GM12878 (cell line): ENCODE measurements at regions not wholly inside any gene's neighbourhood (a gene's known extent, or its start where the extent isn't known, plus 50 kb on each side); places are given as distances from the start of the nearest gene placed in this dataset.

ENCODE experiments used
- ATAC-seq: fragments of 200-7000 bp; cut with Tn5 transposase; 3 replicates; pipeline ENCODE4 v1.9.1; 2020; ENCODE audit warnings: mild to moderate bottlenecking, moderate library complexity
- BruUV-seq: library from RNA; stranded (reverse); fragments of 400-500 nt; replicated peaks from 2 replicates; lab custom pipeline; 2021; lab: Mats Ljungman, UMichigan
- CTCF ChIA-PET: fragments of 300-600 bp; sonication (Branson Sonifier 250); formaldehyde crosslinking; extraction: SDS; loops from one replicate; lab custom pipeline; 2021; ENCODE audit warnings: inconsistent platforms; lab: Yijun Ruan, JAX
- POLR2A ChIA-PET: fragments of 350-600 bp; formaldehyde crosslinking; extraction: SDS; loops from one replicate; lab custom pipeline; 2021; ENCODE audit warnings: inconsistent platforms; lab: Charles Lee
- RAD21 ChIA-PET: fragments of 300-600 bp; sonication (Branson Sonifier 250); formaldehyde crosslinking; loops from one replicate; lab custom pipeline; 2023; ENCODE audit warnings: antibody characterized with exemption; ENCODE audit not compliant: unreplicated experiment; lab: Charles Lee
- SMC1A ChIA-PET: fragments of 300-600 bp; sonication (Branson Sonifier 250); formaldehyde crosslinking; loops from one replicate; lab custom pipeline; 2023; ENCODE audit not compliant: unreplicated experiment, uncharacterized antibody; lab: Charles Lee
- DNase-seq: peaks from one replicate; pipeline ENCODE4 v3.0.0-alpha.2; 2011; ENCODE audit warnings: low read depth, low spot score
- FAIRE-seq: peaks from 3 replicates; lab custom pipeline; 2011; peaks lifted over from hg19 to GRCh38; lab: Jason Lieb, UNC
- H2AFZ ChIP-seq: 2 replicates; pipeline ENCODE4 v1.6.0; 2011; ENCODE audit warnings: low read depth, low read length, control low read depth; ENCODE audit not compliant: control insufficient read depth
- H3K27ac ChIP-seq: 2 replicates; pipeline ENCODE4 v1.5.1; 2011; ENCODE audit warnings: control low read depth; ENCODE audit not compliant: control insufficient read depth, insufficient read depth
- H3K27me3 ChIP-seq, 2 experiments: replicated peaks in 1 of 2; 2 replicates each; pipeline versions ENCODE4 v1.6.0 to v1.6.1; 2011; ENCODE audit warnings: low read length in 1 of 2; ENCODE audit not compliant: control insufficient read depth in 2 of 2, insufficient read depth in 2 of 2
- H3K36me3 ChIP-seq, 2 experiments: 2 replicates each; pipeline ENCODE4 v1.5.1; 2011; ENCODE audit warnings: low read length in 1 of 2; ENCODE audit not compliant: control insufficient read depth in 2 of 2, insufficient read depth in 2 of 2
- H3K4me1 ChIP-seq: 2 replicates; pipeline ENCODE4 v1.6.1; 2011; ENCODE audit warnings: mild to moderate bottlenecking, low read length, moderate library complexity, mixed read lengths; ENCODE audit not compliant: control insufficient read depth, insufficient read depth
- H3K4me2 ChIP-seq: 2 replicates; pipeline ENCODE4 v1.6.0; 2011; ENCODE audit warnings: control low read depth; ENCODE audit not compliant: control insufficient read depth, insufficient read depth
- H3K4me3 ChIP-seq: fragments of 200-600 bp; sonication (generic); 2 replicates; pipeline ENCODE4 v1.5.1; 2016
- H3K79me2 ChIP-seq: 2 replicates; pipeline ENCODE4 v1.6.0; 2011; ENCODE audit warnings: low read length; ENCODE audit not compliant: control insufficient read depth, insufficient read depth
- H3K9ac ChIP-seq: 2 replicates; pipeline ENCODE4 v1.8.0; 2011; ENCODE audit warnings: low read length, control low read depth, mixed read lengths; ENCODE audit not compliant: control insufficient read depth, insufficient read depth
- H3K9me3 ChIP-seq: replicated peaks from 3 replicates; pipeline ENCODE4 v1.5.1; 2011; ENCODE audit warnings: mild to moderate bottlenecking, low read length; ENCODE audit not compliant: control insufficient read depth, insufficient read depth
- H4K20me1 ChIP-seq: 2 replicates; pipeline ENCODE4 v1.6.0; 2011; ENCODE audit not compliant: control insufficient read depth, insufficient read depth
- IKZF2 ChIP-seq, 2 experiments: fragments of 450-650 bp; IDR thresholded peaks; 2 replicates each; pipeline ENCODE4 v1.6.1; 2017; ENCODE audit warnings: mild to moderate bottlenecking in 2 of 2, moderate library complexity in 2 of 2
- NRF1 ChIP-seq: conservative IDR thresholded peaks from 2 replicates; pipeline ENCODE4 v1.6.1; 2011; ENCODE audit warnings: mild to moderate bottlenecking, low read depth, low read length, improper control_type of control experiment
- PML ChIP-seq: IDR thresholded peaks from 2 replicates; pipeline ENCODE4 v1.6.1; 2012; ENCODE audit warnings: low read length, inconsistent platforms
- SUZ12 ChIP-seq: fragments of 200-600 bp; sonication (generic); IDR thresholded peaks from one replicate; pipeline ENCODE4 v1.6.1; 2018; ENCODE audit warnings: antibody characterized with exemption, mild to moderate bottlenecking; ENCODE audit not compliant: unreplicated experiment
- WGBS: methylation state at CpG from one replicate; pipeline ENCODE4 v1.1.6; 2016; ENCODE audit warnings: low lambda C conversion rate; ENCODE audit not compliant: insufficient replicate concordance, insufficient coverage; ENCODE audit errors: missing lambda C conversion rate; 5-methylcytosine and 5-hydroxymethylcytosine counted together
- in situ Hi-C: fragments of 300-500 bp; cut with MboI; formaldehyde crosslinking; loops from 9 replicates; pipeline ENCODE4 v1.14.3; 2018; ENCODE audit warnings: mixed read lengths
- intact Hi-C: fragments of 100-400 bp; cut with micrococcal nuclease; formaldehyde crosslinking; loops from one replicate; pipeline ENCODE4 v1.14.2; 2022; ENCODE audit not compliant: unreplicated experiment
- TF ChIP-seq, protein P1 (sequence below): fragments of 450-650 bp; formaldehyde crosslinking; IDR thresholded peaks from 2 replicates; pipeline ENCODE4 v1.4.0; 2020; ENCODE audit warnings: mild to moderate bottlenecking, moderate library complexity
- TF ChIP-seq, protein P2 (sequence below): IDR thresholded peaks from 2 replicates; pipeline ENCODE4 v1.6.1; 2012; ENCODE audit warnings: mild to moderate bottlenecking, low read depth, low read length

DNA sequence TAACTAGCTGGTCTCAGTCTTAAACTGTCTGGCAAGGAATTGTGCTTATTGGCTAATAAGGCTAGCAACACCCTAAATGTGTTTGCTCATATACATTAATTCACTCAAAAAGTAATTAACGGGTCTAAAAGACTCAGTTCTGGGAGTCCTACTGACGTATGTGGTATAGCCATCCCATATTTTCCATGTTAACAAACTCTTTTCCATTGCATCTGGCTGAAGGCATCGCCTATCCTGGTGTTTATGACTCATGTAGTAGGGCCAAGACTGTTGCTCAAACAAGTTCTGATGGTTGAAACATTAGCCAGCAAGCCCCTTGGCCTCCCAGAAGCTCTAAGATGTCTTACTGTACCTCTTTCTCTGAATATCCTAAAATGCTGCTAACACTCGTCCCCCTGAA lies 98.5 kb downstream of the PHLDA1 start:
- no TSS peak for BruUV-seq
- Histone ChIP-seq H3K27ac (no peak overlapping the region), H3K79me2 (no peaks in the 10 kb centered on the region), H3K4me2 (no peak overlapping the region), H3K4me3 (no peak overlapping the region), H3K36me3 (no peaks in the 10 kb centered on the region), H4K20me1 (no peaks in the 10 kb centered on the region), H3K9me3 (no peaks in the 10 kb centered on the region), H2AFZ (no peak overlapping the region), H3K4me1 (peaks cover 12% of the 10 kb centered on the region), H3K9ac (no peak overlapping the region), H3K27me3 (no peaks in the 10 kb centered on the region)
- ChIA-PET POLR2A (interaction anchor here (1.4 to 3.2 kb wide), 4 partner anchors 14 to 98 kb away, joined by 5 to 31 read pairs (median 8); partner anchors contain the start of gene PHLDA1), SMC1A (interaction anchor here (0.6 to 11.8 kb wide), 12 partner anchors 12 to 406 kb away, joined by 3 to 112 read pairs (median 5); partner anchors contain the start of gene PHLDA1), RAD21 (interaction anchor here (0.7 to 7.7 kb wide), 7 partner anchors 12 to 293 kb away, joined by 3 to 82 read pairs (median 3); no protein-coding TSS in a partner anchor), CTCF (interaction anchor here (1.0 to 2.9 kb wide), 6 partner anchors 13 to 373 kb away, joined by 3 to 13 read pairs (median 4); partner anchors contain the start of gene PHLDA1)
- TF ChIP-seq NRF1: no peak
- TF ChIP-seq SUZ12: no peak
- ATAC-seq (no peak), FAIRE-seq (no peak), DNase-seq (no peak)
- WGBS: 67% methylated on average over 4 of the region's 4 CpGs
- in situ Hi-C loops (no loop called here), intact Hi-C loops (loop anchor here (10.0 kb wide), 1 partner anchor 288 kb away; no protein-coding TSS in a partner anchor)

DNA sequence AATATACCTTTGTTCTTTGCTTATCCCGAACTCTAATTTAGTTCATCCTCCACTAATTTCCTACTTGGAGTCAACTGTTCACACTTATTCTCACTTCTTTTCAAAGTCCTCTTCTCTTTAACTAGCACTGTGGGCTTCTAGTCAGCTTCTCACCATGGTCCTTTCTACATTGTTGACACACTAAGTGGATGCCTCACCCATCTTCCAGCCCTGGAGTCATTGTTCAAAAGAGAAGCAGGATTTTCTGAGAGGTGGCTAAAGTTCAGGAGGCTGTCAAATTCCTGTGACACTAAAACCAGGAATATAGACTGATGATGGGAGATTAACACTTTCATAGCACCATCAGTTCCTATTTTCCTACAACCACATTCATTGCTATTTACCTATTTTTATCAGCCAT lies 99.3 kb downstream of the PHLDA1 start:
- CTCF ChIA-PET: interaction anchor here (1.0 to 2.9 kb wide), 5 partner anchors 9 to 372 kb away, joined by 3 to 13 read pairs (median 4); no protein-coding TSS in a partner anchor

More for the DNA sequence above, 99.3 kb downstream of the PHLDA1 start:
- no peak for FAIRE-seq
- ChIA-PET POLR2A (interaction anchor here (0.7 to 2.5 kb wide), 4 partner anchors 13 to 99 kb away, joined by 3 to 10 read pairs (median 6); partner anchors contain the start of gene PHLDA1), RAD21 (interaction anchor here (0.7 to 7.7 kb wide), 5 partner anchors 11 to 424 kb away, joined by 3 to 82 read pairs (median 3); no protein-coding TSS in a partner anchor), SMC1A (interaction anchor here (0.7 to 11.8 kb wide), 9 partner anchors 11 to 405 kb away, joined by 3 to 112 read pairs (median 4); partner anchors contain the start of gene PHLDA1)
- H3K4me1 ChIP-seq: peaks cover 12% of the 10 kb centered on the region
- H3K27me3 ChIP-seq: no peaks in the 10 kb centered on the region
- intact Hi-C loops: loop anchor here (10.0 kb wide), 1 partner anchor 287 kb away; no protein-coding TSS in a partner anchor
- no peaks in the 10 kb centered on the region for H3K36me3 ChIP-seq
- H3K9me3 ChIP-seq: no peaks in the 10 kb centered on the region; the same call in 2 of the 3 replicates
- H3K9ac ChIP-seq: no peak overlapping the region
- ATAC-seq: no peak
- no peak overlapping the region for H3K4me2 ChIP-seq
- 50% methylated on average over 1 of the region's 1 CpG for WGBS
- H3K79me2 ChIP-seq: no peaks in the 10 kb centered on the region
- no peak for DNase-seq
- TF ChIP-seq, protein P1, sequence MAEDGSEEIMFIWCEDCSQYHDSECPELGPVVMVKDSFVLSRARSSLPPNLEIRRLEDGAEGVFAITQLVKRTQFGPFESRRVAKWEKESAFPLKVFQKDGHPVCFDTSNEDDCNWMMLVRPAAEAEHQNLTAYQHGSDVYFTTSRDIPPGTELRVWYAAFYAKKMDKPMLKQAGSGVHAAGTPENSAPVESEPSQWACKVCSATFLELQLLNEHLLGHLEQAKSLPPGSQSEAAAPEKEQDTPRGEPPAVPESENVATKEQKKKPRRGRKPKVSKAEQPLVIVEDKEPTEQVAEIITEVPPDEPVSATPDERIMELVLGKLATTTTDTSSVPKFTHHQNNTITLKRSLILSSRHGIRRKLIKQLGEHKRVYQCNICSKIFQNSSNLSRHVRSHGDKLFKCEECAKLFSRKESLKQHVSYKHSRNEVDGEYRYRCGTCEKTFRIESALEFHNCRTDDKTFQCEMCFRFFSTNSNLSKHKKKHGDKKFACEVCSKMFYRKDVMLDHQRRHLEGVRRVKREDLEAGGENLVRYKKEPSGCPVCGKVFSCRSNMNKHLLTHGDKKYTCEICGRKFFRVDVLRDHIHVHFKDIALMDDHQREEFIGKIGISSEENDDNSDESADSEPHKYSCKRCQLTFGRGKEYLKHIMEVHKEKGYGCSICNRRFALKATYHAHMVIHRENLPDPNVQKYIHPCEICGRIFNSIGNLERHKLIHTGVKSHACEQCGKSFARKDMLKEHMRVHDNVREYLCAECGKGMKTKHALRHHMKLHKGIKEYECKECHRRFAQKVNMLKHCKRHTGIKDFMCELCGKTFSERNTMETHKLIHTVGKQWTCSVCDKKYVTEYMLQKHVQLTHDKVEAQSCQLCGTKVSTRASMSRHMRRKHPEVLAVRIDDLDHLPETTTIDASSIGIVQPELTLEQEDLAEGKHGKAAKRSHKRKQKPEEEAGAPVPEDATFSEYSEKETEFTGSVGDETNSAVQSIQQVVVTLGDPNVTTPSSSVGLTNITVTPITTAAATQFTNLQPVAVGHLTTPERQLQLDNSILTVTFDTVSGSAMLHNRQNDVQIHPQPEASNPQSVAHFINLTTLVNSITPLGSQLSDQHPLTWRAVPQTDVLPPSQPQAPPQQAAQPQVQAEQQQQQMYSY (CRISPR knock-in tag): no peak
- TF ChIP-seq PML (no peak), IKZF2 (IDR thresholded peaks at IDR 0.05) (no peak)
- TF ChIP-seq, protein P2, sequence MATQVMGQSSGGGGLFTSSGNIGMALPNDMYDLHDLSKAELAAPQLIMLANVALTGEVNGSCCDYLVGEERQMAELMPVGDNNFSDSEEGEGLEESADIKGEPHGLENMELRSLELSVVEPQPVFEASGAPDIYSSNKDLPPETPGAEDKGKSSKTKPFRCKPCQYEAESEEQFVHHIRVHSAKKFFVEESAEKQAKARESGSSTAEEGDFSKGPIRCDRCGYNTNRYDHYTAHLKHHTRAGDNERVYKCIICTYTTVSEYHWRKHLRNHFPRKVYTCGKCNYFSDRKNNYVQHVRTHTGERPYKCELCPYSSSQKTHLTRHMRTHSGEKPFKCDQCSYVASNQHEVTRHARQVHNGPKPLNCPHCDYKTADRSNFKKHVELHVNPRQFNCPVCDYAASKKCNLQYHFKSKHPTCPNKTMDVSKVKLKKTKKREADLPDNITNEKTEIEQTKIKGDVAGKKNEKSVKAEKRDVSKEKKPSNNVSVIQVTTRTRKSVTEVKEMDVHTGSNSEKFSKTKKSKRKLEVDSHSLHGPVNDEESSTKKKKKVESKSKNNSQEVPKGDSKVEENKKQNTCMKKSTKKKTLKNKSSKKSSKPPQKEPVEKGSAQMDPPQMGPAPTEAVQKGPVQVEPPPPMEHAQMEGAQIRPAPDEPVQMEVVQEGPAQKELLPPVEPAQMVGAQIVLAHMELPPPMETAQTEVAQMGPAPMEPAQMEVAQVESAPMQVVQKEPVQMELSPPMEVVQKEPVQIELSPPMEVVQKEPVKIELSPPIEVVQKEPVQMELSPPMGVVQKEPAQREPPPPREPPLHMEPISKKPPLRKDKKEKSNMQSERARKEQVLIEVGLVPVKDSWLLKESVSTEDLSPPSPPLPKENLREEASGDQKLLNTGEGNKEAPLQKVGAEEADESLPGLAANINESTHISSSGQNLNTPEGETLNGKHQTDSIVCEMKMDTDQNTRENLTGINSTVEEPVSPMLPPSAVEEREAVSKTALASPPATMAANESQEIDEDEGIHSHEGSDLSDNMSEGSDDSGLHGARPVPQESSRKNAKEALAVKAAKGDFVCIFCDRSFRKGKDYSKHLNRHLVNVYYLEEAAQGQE: no peak
- H3K4me3 ChIP-seq: no peak overlapping the region
- no peaks in the 10 kb centered on the region for H4K20me1 ChIP-seq
- H2AFZ ChIP-seq: no peak overlapping the region
- no peak overlapping the region for H3K27ac ChIP-seq
- no TSS peak for BruUV-seq
- in situ Hi-C loops: no loop called here
